A673 (cell line): ENCODE measurements at regions not wholly inside any gene's neighbourhood (a gene's known extent, or its start where the extent isn't known, plus 50 kb on each side); places are given as distances from the start of the nearest gene placed in this dataset.

Source experiments
- EZH2 ChIP-seq: fragments of 200-600 bp; sonication (generic); IDR thresholded peaks from 2 replicates; pipeline ENCODE4 v1.6.1; 2017; ENCODE audit warnings: borderline replicate concordance, low read depth, mild to moderate bottlenecking, mixed read lengths, antibody characterized with exemption, low read length; ENCODE audit not compliant: poor library complexity, severe bottlenecking
- TF ChIP-seq, protein P1 (sequence below): fragments of 300-800, 200-600 bp; sonication (generic); conservative IDR thresholded peaks from 2 replicates; pipeline ENCODE4 v1.5.1; 2017; ENCODE audit warnings: low read depth, mild to moderate bottlenecking, antibody characterized with exemption, low read length, moderate library complexity, mixed read lengths

GRCh38 chr19:31073485-31074198, 275.6 kb downstream of the TSHZ3 start:
- TF ChIP-seq, protein P1, sequence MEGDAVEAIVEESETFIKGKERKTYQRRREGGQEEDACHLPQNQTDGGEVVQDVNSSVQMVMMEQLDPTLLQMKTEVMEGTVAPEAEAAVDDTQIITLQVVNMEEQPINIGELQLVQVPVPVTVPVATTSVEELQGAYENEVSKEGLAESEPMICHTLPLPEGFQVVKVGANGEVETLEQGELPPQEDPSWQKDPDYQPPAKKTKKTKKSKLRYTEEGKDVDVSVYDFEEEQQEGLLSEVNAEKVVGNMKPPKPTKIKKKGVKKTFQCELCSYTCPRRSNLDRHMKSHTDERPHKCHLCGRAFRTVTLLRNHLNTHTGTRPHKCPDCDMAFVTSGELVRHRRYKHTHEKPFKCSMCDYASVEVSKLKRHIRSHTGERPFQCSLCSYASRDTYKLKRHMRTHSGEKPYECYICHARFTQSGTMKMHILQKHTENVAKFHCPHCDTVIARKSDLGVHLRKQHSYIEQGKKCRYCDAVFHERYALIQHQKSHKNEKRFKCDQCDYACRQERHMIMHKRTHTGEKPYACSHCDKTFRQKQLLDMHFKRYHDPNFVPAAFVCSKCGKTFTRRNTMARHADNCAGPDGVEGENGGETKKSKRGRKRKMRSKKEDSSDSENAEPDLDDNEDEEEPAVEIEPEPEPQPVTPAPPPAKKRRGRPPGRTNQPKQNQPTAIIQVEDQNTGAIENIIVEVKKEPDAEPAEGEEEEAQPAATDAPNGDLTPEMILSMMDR, result no peak
- no peak for TF ChIP-seq EZH2
